ENCODE measurements at regions not wholly inside any gene's neighbourhood (a gene's known extent, or its start where the extent isn't known, plus 50 kb on each side); places are given as distances from the start of the nearest gene placed in this dataset.

- no peak for TF ChIP-seq POLR2A (IDR thresholded peaks at IDR 0.05)
- TF ChIP-seq CTCF (IDR thresholded peaks at IDR 0.05) = no peak
Observed at GRCh38 chr17:70797166-70797565, 627.8 kb downstream of the KCNJ2 start.
